ENCODE measurements at regions not wholly inside any gene's neighbourhood (a gene's known extent, or its start where the extent isn't known, plus 50 kb on each side); places are given as distances from the start of the nearest gene placed in this dataset.

- TF ChIP-seq ZHX2 (IDR thresholded peaks at IDR 0.05; ENCODE audit: low read depth), result no peak
- TF ChIP-seq ZHX2 (CRISPR knock-in tag; IDR thresholded peaks at IDR 0.05; ENCODE audit: borderline replicate concordance), result no peak
- no peak for TF ChIP-seq ZNF34 (CRISPR knock-in tag; IDR thresholded peaks at IDR 0.05; ENCODE audit: borderline replicate concordance)
- no peak for TF ChIP-seq HIC2 (CRISPR knock-in tag; IDR thresholded peaks at IDR 0.05; ENCODE audit: low read depth)
- TF ChIP-seq MYPOP (CRISPR knock-in tag; IDR thresholded peaks at IDR 0.05), result peak; percentile 51; the same call in 1 of the 2 replicates
- TF ChIP-seq U2AF2 (IDR thresholded peaks at IDR 0.05; ENCODE audit: low read depth, low read length), result no peak
- no peak for TF ChIP-seq SCMH1 (CRISPR knock-in tag; IDR thresholded peaks at IDR 0.05; ENCODE audit: borderline replicate concordance)
- 0 out of 2 replicates have a peak, but pooled peaks have one; percentile 40 for TF ChIP-seq SMAD3 (CRISPR knock-in tag; IDR thresholded peaks at IDR 0.05)
- TF ChIP-seq, protein P1, sequence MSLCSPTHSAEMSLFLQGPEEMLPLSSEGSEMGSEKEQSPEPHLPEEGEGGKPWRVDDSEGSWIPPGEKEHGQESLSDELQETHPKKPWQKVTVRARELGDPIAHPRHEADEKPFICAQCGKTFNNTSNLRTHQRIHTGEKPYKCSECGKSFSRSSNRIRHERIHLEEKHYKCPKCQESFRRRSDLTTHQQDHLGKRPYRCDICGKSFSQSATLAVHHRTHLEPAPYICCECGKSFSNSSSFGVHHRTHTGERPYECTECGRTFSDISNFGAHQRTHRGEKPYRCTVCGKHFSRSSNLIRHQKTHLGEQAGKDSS (CRISPR knock-in tag; IDR thresholded peaks at IDR 0.05; ENCODE audit: borderline replicate concordance, low read depth), result no peak
- TF ChIP-seq, protein P2, sequence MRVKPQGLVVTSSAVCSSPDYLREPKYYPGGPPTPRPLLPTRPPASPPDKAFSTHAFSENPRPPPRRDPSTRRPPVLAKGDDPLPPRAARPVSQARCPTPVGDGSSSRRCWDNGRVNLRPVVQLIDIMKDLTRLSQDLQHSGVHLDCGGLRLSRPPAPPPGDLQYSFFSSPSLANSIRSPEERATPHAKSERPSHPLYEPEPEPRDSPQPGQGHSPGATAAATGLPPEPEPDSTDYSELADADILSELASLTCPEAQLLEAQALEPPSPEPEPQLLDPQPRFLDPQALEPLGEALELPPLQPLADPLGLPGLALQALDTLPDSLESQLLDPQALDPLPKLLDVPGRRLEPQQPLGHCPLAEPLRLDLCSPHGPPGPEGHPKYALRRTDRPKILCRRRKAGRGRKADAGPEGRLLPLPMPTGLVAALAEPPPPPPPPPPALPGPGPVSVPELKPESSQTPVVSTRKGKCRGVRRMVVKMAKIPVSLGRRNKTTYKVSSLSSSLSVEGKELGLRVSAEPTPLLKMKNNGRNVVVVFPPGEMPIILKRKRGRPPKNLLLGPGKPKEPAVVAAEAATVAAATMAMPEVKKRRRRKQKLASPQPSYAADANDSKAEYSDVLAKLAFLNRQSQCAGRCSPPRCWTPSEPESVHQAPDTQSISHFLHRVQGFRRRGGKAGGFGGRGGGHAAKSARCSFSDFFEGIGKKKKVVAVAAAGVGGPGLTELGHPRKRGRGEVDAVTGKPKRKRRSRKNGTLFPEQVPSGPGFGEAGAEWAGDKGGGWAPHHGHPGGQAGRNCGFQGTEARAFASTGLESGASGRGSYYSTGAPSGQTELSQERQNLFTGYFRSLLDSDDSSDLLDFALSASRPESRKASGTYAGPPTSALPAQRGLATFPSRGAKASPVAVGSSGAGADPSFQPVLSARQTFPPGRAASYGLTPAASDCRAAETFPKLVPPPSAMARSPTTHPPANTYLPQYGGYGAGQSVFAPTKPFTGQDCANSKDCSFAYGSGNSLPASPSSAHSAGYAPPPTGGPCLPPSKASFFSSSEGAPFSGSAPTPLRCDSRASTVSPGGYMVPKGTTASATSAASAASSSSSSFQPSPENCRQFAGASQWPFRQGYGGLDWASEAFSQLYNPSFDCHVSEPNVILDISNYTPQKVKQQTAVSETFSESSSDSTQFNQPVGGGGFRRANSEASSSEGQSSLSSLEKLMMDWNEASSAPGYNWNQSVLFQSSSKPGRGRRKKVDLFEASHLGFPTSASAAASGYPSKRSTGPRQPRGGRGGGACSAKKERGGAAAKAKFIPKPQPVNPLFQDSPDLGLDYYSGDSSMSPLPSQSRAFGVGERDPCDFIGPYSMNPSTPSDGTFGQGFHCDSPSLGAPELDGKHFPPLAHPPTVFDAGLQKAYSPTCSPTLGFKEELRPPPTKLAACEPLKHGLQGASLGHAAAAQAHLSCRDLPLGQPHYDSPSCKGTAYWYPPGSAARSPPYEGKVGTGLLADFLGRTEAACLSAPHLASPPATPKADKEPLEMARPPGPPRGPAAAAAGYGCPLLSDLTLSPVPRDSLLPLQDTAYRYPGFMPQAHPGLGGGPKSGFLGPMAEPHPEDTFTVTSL (CRISPR knock-in tag; IDR thresholded peaks at IDR 0.05; ENCODE audit: borderline replicate concordance), result peak; percentile 88
- TF ChIP-seq ATF1 (CRISPR knock-in tag; IDR thresholded peaks at IDR 0.05), result no peak
Observed at GRCh38 chr2:65576861-65577601, 144.6 kb upstream of the SPRED2 start (continued).
